Hepatocyte (in vitro differentiated cells): ENCODE measurements at regions not wholly inside any gene's neighbourhood (a gene's known extent, or its start where the extent isn't known, plus 50 kb on each side); places are given as distances from the start of the nearest gene placed in this dataset.

Experiments
- EZH2 ChIP-seq: fragments of 200-600 bp; sonication (generic); IDR thresholded peaks from 2 replicates; pipeline ENCODE4 v1.6.1; 2016; ENCODE audit warnings: antibody characterized with exemption, mild to moderate bottlenecking, borderline replicate concordance
- EZH2phosphoT487 ChIP-seq: fragments of 200-600 bp; sonication (generic); IDR thresholded peaks from one replicate; pipeline ENCODE4 v1.6.1; 2018; ENCODE audit warnings: antibody characterized with exemption, mild to moderate bottlenecking, low read depth, moderate library complexity; ENCODE audit not compliant: unreplicated experiment, severe bottlenecking
- TF ChIP-seq, protein P1 (sequence below): fragments of 200-600 bp; sonication (generic); IDR thresholded peaks from 2 replicates; pipeline ENCODE4 v1.5.1; 2016; ENCODE audit warnings: antibody characterized with exemption, mild to moderate bottlenecking; ENCODE audit not compliant: poor library complexity

DNA sequence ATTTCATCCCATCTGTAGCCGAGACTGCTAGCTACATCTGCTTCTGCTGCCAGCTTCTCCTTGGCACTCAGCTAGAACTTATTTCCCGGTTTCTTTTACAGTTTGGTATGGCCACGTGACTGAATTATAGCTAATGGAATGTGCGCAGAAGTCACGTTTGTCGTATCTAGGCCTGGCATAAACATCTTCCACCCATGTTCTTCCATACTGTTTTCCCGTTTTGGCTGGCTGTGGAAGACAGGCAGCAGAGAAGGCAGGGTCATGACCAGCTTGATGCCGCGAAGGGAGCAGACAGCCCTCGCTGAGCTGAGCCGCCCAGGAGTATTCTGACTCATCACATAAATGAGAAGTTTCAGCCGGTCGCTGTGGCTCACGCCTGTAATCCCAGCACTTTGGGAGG lies 186.7 kb downstream of the RFC3 start:
- TF ChIP-seq, protein P1, sequence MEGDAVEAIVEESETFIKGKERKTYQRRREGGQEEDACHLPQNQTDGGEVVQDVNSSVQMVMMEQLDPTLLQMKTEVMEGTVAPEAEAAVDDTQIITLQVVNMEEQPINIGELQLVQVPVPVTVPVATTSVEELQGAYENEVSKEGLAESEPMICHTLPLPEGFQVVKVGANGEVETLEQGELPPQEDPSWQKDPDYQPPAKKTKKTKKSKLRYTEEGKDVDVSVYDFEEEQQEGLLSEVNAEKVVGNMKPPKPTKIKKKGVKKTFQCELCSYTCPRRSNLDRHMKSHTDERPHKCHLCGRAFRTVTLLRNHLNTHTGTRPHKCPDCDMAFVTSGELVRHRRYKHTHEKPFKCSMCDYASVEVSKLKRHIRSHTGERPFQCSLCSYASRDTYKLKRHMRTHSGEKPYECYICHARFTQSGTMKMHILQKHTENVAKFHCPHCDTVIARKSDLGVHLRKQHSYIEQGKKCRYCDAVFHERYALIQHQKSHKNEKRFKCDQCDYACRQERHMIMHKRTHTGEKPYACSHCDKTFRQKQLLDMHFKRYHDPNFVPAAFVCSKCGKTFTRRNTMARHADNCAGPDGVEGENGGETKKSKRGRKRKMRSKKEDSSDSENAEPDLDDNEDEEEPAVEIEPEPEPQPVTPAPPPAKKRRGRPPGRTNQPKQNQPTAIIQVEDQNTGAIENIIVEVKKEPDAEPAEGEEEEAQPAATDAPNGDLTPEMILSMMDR: no peak
- no peak for TF ChIP-seq EZH2
- TF ChIP-seq EZH2phosphoT487: no peak
